ENCODE measurements at regions not wholly inside any gene's neighbourhood (a gene's known extent, or its start where the extent isn't known, plus 50 kb on each side); places are given as distances from the start of the nearest gene placed in this dataset.

DNA sequence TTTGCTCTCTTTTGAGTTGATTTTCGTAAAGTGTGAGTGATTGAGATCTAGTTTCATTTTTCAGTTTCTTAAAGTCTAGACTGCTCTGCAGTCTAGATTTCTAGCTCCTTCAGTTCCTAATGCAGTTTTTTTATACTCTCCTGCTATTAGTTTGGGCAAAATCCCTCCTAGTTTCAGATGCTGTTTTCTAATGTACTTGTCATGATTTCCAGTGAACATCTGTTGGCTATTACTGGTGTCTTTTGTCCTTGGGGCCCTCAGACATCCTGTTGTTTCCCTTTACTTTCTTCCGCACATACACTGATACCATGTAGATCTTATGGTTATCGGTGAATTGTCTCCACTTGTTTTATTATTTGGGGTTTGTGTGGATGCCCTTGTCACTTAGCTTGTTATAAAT lies 292.1 kb downstream of the TDRD3 start:
- no peaks in the 10 kb centered on the region; the same call in 1 of the 2 replicates for H3K9me2 ChIP-seq (ENCODE audit: insufficient read depth, low read length)
- no peak overlapping the region for H3K27ac ChIP-seq (ENCODE audit: low read depth, low read length, poor library complexity, severe bottlenecking)
- no peaks in the 10 kb centered on the region for H3K9me3 ChIP-seq (ENCODE audit: low read length)
- TF ChIP-seq, protein P1, sequence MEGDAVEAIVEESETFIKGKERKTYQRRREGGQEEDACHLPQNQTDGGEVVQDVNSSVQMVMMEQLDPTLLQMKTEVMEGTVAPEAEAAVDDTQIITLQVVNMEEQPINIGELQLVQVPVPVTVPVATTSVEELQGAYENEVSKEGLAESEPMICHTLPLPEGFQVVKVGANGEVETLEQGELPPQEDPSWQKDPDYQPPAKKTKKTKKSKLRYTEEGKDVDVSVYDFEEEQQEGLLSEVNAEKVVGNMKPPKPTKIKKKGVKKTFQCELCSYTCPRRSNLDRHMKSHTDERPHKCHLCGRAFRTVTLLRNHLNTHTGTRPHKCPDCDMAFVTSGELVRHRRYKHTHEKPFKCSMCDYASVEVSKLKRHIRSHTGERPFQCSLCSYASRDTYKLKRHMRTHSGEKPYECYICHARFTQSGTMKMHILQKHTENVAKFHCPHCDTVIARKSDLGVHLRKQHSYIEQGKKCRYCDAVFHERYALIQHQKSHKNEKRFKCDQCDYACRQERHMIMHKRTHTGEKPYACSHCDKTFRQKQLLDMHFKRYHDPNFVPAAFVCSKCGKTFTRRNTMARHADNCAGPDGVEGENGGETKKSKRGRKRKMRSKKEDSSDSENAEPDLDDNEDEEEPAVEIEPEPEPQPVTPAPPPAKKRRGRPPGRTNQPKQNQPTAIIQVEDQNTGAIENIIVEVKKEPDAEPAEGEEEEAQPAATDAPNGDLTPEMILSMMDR (conservative IDR thresholded peaks at IDR 0.05; ENCODE audit: low read length), result no peak
- TF ChIP-seq EZH2phosphoT487 (IDR thresholded peaks at IDR 0.05; ENCODE audit: borderline replicate concordance, low read depth, low read length), result no peak
- H3K4me2 ChIP-seq (ENCODE audit: low read length), result no peak overlapping the region
- no TSS peak for BruUV-seq (replicated peaks)
- ChIA-PET CTCF (ENCODE audit: unreplicated experiment) (no interaction called here), POLR2A (no interaction called here)
- no peak overlapping the region for H3K4me3 ChIP-seq (ENCODE audit: low read depth, low read length, poor library complexity, severe bottlenecking)
- H3K36me3 ChIP-seq (ENCODE audit: insufficient read depth, low read length), result no peaks in the 10 kb centered on the region
- no peaks in the 10 kb centered on the region for H3K4me1 ChIP-seq (ENCODE audit: insufficient read depth, low read length, poor library complexity, severe bottlenecking)
- intact Hi-C loops (cut with micrococcal nuclease; ENCODE audit: unreplicated experiment), result no loop called here
- no peak for DNase-seq (ENCODE audit: low spot score)
- H3K79me2 ChIP-seq (ENCODE audit: insufficient read depth, low read depth, low read length), result no peaks in the 10 kb centered on the region
- no peak overlapping the region for H2AFZ ChIP-seq (ENCODE audit: low read length)
- H4K20me1 ChIP-seq (ENCODE audit: insufficient read depth, low read length), result no peaks in the 10 kb centered on the region

DNA sequence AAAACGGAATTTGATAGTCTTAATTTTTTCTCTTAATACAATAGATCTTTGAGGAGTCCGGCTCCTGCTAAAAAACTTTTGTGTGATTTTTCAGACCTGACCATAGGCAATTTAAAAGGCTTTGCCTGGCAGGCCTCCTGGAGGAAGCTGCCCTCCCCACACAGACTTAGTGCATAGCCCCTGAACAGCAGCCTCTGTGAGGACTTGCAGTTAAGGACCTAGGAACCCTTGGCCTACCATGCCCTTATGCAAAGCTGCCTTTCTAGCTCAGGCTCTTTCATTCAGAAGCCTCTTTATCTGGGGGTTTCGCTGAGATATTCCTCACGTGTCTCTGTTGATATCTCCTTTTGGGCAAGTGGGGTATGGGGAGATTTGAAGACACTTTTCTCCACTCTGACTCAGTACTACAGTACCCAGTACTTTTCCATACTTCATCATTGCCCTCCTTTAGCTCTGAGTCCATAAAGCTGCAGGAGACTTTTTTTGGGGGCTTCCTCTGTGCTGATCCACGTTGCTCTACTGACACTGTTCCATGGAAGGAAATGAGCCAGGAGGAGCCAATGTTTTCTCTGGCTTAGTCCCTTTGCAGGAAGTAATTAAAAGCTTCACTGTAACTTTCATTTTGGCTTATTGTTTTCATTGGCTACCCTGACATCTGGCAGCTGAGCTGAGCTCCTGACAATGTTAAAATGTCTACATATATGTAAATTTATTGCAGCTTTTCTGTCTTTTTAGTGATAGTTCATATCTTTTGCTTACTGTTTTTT lies 283.1 kb downstream of the TDRD3 start:
- CTCF ChIA-PET (ENCODE audit: unreplicated experiment), result no interaction called here
- no peaks in the 10 kb centered on the region for H3K79me2 ChIP-seq (ENCODE audit: insufficient read depth, low read depth, low read length)
- no peaks in the 10 kb centered on the region for H3K9me2 ChIP-seq (ENCODE audit: insufficient read depth, low read length)
- no peaks in the 10 kb centered on the region for H4K20me1 ChIP-seq (ENCODE audit: insufficient read depth, low read length)
- no TSS peak for BruUV-seq (replicated peaks)
- no peaks in the 10 kb centered on the region for H3K36me3 ChIP-seq (ENCODE audit: insufficient read depth, low read length)
- H3K4me1 ChIP-seq (ENCODE audit: insufficient read depth, low read length, poor library complexity, severe bottlenecking), result no peaks in the 10 kb centered on the region
- intact Hi-C loops (cut with micrococcal nuclease; ENCODE audit: unreplicated experiment), result no loop called here
- POLR2A ChIA-PET, result interaction anchor here (0.6 kb wide), 1 partner anchor 214 kb away, joined by 3 read pairs; no protein-coding TSS in a partner anchor
- H3K4me2 ChIP-seq (ENCODE audit: low read length), result no peak overlapping the region
- H3K27ac ChIP-seq (ENCODE audit: low read depth, low read length, poor library complexity, severe bottlenecking), result no peak overlapping the region
- H2AFZ ChIP-seq (ENCODE audit: low read length), result no peak overlapping the region
- no peak overlapping the region for H3K4me3 ChIP-seq (ENCODE audit: low read depth, low read length, poor library complexity, severe bottlenecking)
- DNase-seq (ENCODE audit: low spot score), result no peak
- H3K9me3 ChIP-seq (ENCODE audit: low read length), result no peaks in the 10 kb centered on the region
- TF ChIP-seq, protein P1 (conservative IDR thresholded peaks at IDR 0.05; ENCODE audit: low read length), result no peak
- no peak for TF ChIP-seq EZH2phosphoT487 (IDR thresholded peaks at IDR 0.05; ENCODE audit: borderline replicate concordance, low read depth, low read length)

DNA sequence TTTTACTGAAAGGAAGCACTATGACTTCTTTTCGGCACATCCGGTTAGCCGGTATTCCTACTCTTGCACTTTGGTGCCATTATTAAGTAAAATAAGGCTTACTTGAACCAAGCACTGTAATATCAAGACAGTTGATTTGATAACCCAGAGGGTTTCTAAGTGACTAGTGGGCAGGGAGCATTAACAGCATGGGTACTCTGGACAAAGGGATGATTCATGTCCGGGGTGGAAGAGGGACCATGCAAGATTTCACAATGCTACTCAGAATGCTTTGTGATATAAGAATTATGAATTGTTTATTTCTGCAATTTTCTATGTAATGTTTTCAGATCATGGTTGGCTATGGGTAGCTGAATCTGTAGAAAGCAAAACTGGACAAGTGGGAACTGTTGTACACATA lies 282.1 kb downstream of the TDRD3 start:
- no TSS peak for BruUV-seq (replicated peaks)
- H3K4me1 ChIP-seq (ENCODE audit: insufficient read depth, low read length, poor library complexity, severe bottlenecking), result no peaks in the 10 kb centered on the region
- H4K20me1 ChIP-seq (ENCODE audit: insufficient read depth, low read length), result no peaks in the 10 kb centered on the region
- H3K79me2 ChIP-seq (ENCODE audit: insufficient read depth, low read depth, low read length), result no peaks in the 10 kb centered on the region
- ChIA-PET CTCF (ENCODE audit: unreplicated experiment) (no interaction called here), POLR2A (no interaction called here)
- intact Hi-C loops (cut with micrococcal nuclease; ENCODE audit: unreplicated experiment), result no loop called here
- no peak overlapping the region for H3K4me2 ChIP-seq (ENCODE audit: low read length)
- no peak overlapping the region for H3K27ac ChIP-seq (ENCODE audit: low read depth, low read length, poor library complexity, severe bottlenecking)
- no peak overlapping the region for H3K4me3 ChIP-seq (ENCODE audit: low read depth, low read length, poor library complexity, severe bottlenecking)
- no peaks in the 10 kb centered on the region for H3K9me3 ChIP-seq (ENCODE audit: low read length)
- no peak for TF ChIP-seq EZH2phosphoT487 (IDR thresholded peaks at IDR 0.05; ENCODE audit: borderline replicate concordance, low read depth, low read length)
- TF ChIP-seq, protein P1 (conservative IDR thresholded peaks at IDR 0.05; ENCODE audit: low read length), result no peak
- no peak overlapping the region for H2AFZ ChIP-seq (ENCODE audit: low read length)
- H3K36me3 ChIP-seq (ENCODE audit: insufficient read depth, low read length), result no peaks in the 10 kb centered on the region
- H3K9me2 ChIP-seq (ENCODE audit: insufficient read depth, low read length), result no peaks in the 10 kb centered on the region
- DNase-seq (ENCODE audit: low spot score), result no peak
